ENCODE measurements at regions not wholly inside any gene's neighbourhood (a gene's known extent, or its start where the extent isn't known, plus 50 kb on each side); places are given as distances from the start of the nearest gene placed in this dataset.
"Not testable (repeated sequence)": the region's sequence is repeated elsewhere in the genome, so short reads cannot be mapped to it uniquely, and the experiment has no call there.

- H3K27me3 ChIP-seq (ENCODE audit: control insufficient read depth, insufficient read depth, low read length): peaks cover 4% of the 10 kb centered on the region
- no peaks in the 10 kb centered on the region for H3K9me3 ChIP-seq (ENCODE audit: control insufficient read depth, insufficient read depth, low read length)
Measured at GRCh38 chr3:72651498-72651897, 196.7 kb downstream of the SHQ1 start.

DNA sequence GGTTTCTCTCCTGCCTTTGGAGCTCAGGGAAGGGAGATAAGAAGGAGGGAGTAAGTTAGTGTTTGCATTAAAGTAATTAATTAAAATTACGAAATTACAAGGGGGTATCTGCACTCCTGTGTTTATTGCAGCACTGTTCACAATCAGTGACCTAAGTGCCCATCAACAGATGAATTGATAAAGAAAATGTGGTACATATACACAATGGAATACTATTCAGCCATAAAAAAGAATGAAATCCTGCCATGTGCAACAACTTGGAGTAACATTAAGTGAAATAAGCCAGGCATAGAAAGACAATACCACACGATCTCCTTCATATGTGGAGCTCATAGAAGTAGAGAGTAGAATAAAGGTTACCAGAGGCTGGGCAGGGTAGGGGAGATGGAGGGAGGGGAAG, 202.0 kb downstream of the SHQ1 start:
- no peak for DNase-seq (ENCODE audit: low read depth in 4 of 6, low spot score in 6 of 6)
- Histone ChIP-seq H3K9me3 (ENCODE audit: control insufficient read depth, insufficient read depth, low read length) (no peaks in the 10 kb centered on the region), H3K4me3 (ENCODE audit: low read depth, low read length) (no peak overlapping the region), H3K4me1 (ENCODE audit: control insufficient read depth, insufficient read depth, low read length) (no peaks in the 10 kb centered on the region), H3K36me3 (ENCODE audit: control insufficient read depth, insufficient read depth, low read length) (no peaks in the 10 kb centered on the region), H3K27me3 (ENCODE audit: control insufficient read depth, insufficient read depth, low read length) (no peaks in the 10 kb centered on the region), H3K27ac (ENCODE audit: low read depth, low read length) (no peak overlapping the region)
- WGBS (ENCODE audit: insufficient coverage): 100% methylated on average over 1 of the region's 2 CpGs

More at GRCh38 chr3:72651498-72651897, 196.7 kb downstream of the SHQ1 start:
- 100% methylated on average over 1 of the region's 2 CpGs for WGBS (ENCODE audit: insufficient coverage)
- H3K4me1 ChIP-seq (ENCODE audit: control insufficient read depth, insufficient read depth, low read length): peaks cover 14% of the 10 kb centered on the region
- no peak for DNase-seq (ENCODE audit: low read depth in 4 of 6, low spot score in 6 of 6)
- H3K36me3 ChIP-seq (ENCODE audit: control insufficient read depth, insufficient read depth, low read length): no peaks in the 10 kb centered on the region
- no peak overlapping the region for H3K4me3 ChIP-seq (ENCODE audit: low read depth, low read length)
- H3K27ac ChIP-seq (ENCODE audit: low read depth, low read length): no peak overlapping the region

GRCh38 chr3:72643635-72644034, 204.6 kb downstream of the SHQ1 start:
- not testable (repeated sequence) for H3K9me3 ChIP-seq (ENCODE audit: control insufficient read depth, insufficient read depth, low read length); H3K27me3 ChIP-seq (ENCODE audit: control insufficient read depth, insufficient read depth, low read length); DNase-seq (ENCODE audit: low read depth in 4 of 6, low spot score in 6 of 6); H3K4me1 ChIP-seq (ENCODE audit: control insufficient read depth, insufficient read depth, low read length); H3K4me3 ChIP-seq (ENCODE audit: low read depth, low read length); H3K27ac ChIP-seq (ENCODE audit: low read depth, low read length); H3K36me3 ChIP-seq (ENCODE audit: control insufficient read depth, insufficient read depth, low read length)
- WGBS (ENCODE audit: insufficient coverage): 93% methylated on average over 6 of the region's 8 CpGs

DNA sequence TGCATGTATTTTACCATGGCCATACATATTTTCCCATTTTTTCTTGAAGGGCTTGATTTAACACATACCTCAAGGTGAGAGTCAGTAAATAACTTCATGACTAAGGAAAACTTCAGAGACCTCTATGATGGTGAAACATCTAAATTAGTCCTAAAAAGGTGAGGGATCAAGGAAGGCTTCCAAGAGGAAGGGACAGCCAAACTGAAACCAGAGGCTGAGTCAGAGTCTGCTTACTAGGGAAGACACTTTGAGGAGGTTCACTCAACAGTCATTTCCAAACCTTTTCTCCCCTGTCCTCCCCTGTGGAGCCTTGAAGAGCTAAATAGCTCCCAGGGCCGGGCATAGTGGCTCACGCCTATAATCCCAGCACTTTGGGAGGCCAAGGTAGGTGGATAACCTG, 206.6 kb downstream of the SHQ1 start:
- Histone ChIP-seq H3K27me3 (ENCODE audit: control insufficient read depth, insufficient read depth, low read length) (no peaks in the 10 kb centered on the region), H3K4me1 (ENCODE audit: control insufficient read depth, insufficient read depth, low read length) (no peaks in the 10 kb centered on the region), H3K9me3 (ENCODE audit: control insufficient read depth, insufficient read depth, low read length) (no peaks in the 10 kb centered on the region), H3K36me3 (ENCODE audit: control insufficient read depth, insufficient read depth, low read length) (no peaks in the 10 kb centered on the region), H3K4me3 (ENCODE audit: low read depth, low read length) (no peak overlapping the region), H3K27ac (ENCODE audit: low read depth, low read length) (no peak overlapping the region)
- no CpG with 5 or more reads among the region's 2 CpGs for WGBS (ENCODE audit: insufficient coverage)
- no peak for DNase-seq (ENCODE audit: low read depth in 4 of 6, low spot score in 6 of 6)

GRCh38 chr3:72641072-72641471, 207.2 kb downstream of the SHQ1 start:
- H3K27me3 ChIP-seq (ENCODE audit: control insufficient read depth, insufficient read depth, low read length): no peaks in the 10 kb centered on the region
- 100% methylated on average over 1 of the region's 4 CpGs for WGBS (ENCODE audit: insufficient coverage)

GRCh38 chr3:72636969-72637597, 211.2 kb downstream of the SHQ1 start:
- Histone ChIP-seq H3K9me3 (ENCODE audit: control insufficient read depth, insufficient read depth, low read length) (peaks cover under 1% of the 10 kb centered on the region), H3K36me3 (ENCODE audit: control insufficient read depth, insufficient read depth, low read length) (no peaks in the 10 kb centered on the region), H3K27ac (ENCODE audit: low read depth, low read length) (no peak overlapping the region), H3K4me3 (ENCODE audit: low read depth, low read length) (no peak overlapping the region), H3K27me3 (ENCODE audit: control insufficient read depth, insufficient read depth, low read length) (peaks cover 2% of the 10 kb centered on the region), H3K4me1 (ENCODE audit: control insufficient read depth, insufficient read depth, low read length) (no peaks in the 10 kb centered on the region)
- 77% methylated on average over 7 of the region's 8 CpGs for WGBS (ENCODE audit: insufficient coverage)
- DNase-seq (ENCODE audit: low read depth in 4 of 6, low spot score in 6 of 6): no peak

More at GRCh38 chr3:72641072-72641471, 207.2 kb downstream of the SHQ1 start:
- Histone ChIP-seq H3K36me3 (ENCODE audit: control insufficient read depth, insufficient read depth, low read length) (no peaks in the 10 kb centered on the region), H3K9me3 (ENCODE audit: control insufficient read depth, insufficient read depth, low read length) (no peaks in the 10 kb centered on the region), H3K27ac (ENCODE audit: low read depth, low read length) (no peak overlapping the region), H3K4me1 (ENCODE audit: control insufficient read depth, insufficient read depth, low read length) (no peaks in the 10 kb centered on the region), H3K4me3 (ENCODE audit: low read depth, low read length) (no peak overlapping the region)
- no peak for DNase-seq (ENCODE audit: low read depth in 4 of 6, low spot score in 6 of 6)

GRCh38 chr3:72635551-72635950, 212.7 kb downstream of the SHQ1 start:
- H3K9me3 ChIP-seq (ENCODE audit: control insufficient read depth, insufficient read depth, low read length): peaks cover 4% of the 10 kb centered on the region
- H3K27me3 ChIP-seq (ENCODE audit: control insufficient read depth, insufficient read depth, low read length): peaks cover 2% of the 10 kb centered on the region
- DNase-seq (ENCODE audit: low read depth in 4 of 6, low spot score in 6 of 6): no peak
- no peak overlapping the region for H3K27ac ChIP-seq (ENCODE audit: low read depth, low read length)
- no peaks in the 10 kb centered on the region for H3K36me3 ChIP-seq (ENCODE audit: control insufficient read depth, insufficient read depth, low read length)
- H3K4me3 ChIP-seq (ENCODE audit: low read depth, low read length): no peak overlapping the region
- WGBS (ENCODE audit: insufficient coverage): no CpG with 5 or more reads among the region's 4 CpGs
- peaks cover 2% of the 10 kb centered on the region for H3K4me1 ChIP-seq (ENCODE audit: control insufficient read depth, insufficient read depth, low read length)

- Histone ChIP-seq H3K9me3 (ENCODE audit: control insufficient read depth, insufficient read depth, low read length) (peaks cover 4% of the 10 kb centered on the region), H3K4me1 (ENCODE audit: control insufficient read depth, insufficient read depth, low read length) (peaks cover 9% of the 10 kb centered on the region), H3K27me3 (ENCODE audit: control insufficient read depth, insufficient read depth, low read length) (peaks cover 2% of the 10 kb centered on the region), H3K27ac (ENCODE audit: low read depth, low read length) (no peak overlapping the region), H3K4me3 (ENCODE audit: low read depth, low read length) (no peak overlapping the region), H3K36me3 (ENCODE audit: control insufficient read depth, insufficient read depth, low read length) (no peaks in the 10 kb centered on the region)
- no peak for DNase-seq (ENCODE audit: low read depth in 4 of 6, low spot score in 6 of 6)
- no CpG with 5 or more reads among the region's 2 CpGs for WGBS (ENCODE audit: insufficient coverage)
Measured at GRCh38 chr3:72634128-72634527, 214.1 kb downstream of the SHQ1 start.

DNA sequence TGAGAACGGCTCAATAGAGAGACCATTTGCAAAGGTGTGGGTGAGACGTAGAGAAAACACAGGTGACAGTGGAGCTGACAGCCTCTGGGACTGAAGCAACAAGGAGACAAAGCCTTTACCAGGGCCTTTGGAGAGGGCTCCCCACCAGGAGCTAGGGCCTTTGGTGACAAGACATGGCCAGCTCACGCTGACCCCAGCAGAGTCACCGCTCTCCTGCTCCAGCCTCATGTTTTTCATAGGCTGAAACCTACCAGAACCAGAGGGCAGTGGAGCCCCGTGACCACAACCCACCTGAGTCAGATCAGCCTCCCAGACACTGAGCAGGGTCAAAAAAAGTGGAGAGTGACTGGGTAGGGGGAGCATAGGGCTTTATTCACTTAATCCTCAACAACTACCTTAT, 214.7 kb downstream of the SHQ1 start:
- Histone ChIP-seq H3K4me1 (ENCODE audit: control insufficient read depth, insufficient read depth, low read length) (peaks cover 9% of the 10 kb centered on the region), H3K9me3 (ENCODE audit: control insufficient read depth, insufficient read depth, low read length) (peaks cover 4% of the 10 kb centered on the region), H3K36me3 (ENCODE audit: control insufficient read depth, insufficient read depth, low read length) (no peaks in the 10 kb centered on the region), H3K27ac (ENCODE audit: low read depth, low read length) (no peak overlapping the region), H3K27me3 (ENCODE audit: control insufficient read depth, insufficient read depth, low read length) (peaks cover 2% of the 10 kb centered on the region), H3K4me3 (ENCODE audit: low read depth, low read length) (no peak overlapping the region)
- WGBS (ENCODE audit: insufficient coverage): 96% methylated on average over 4 of the region's 5 CpGs
- DNase-seq (ENCODE audit: low read depth in 4 of 6, low spot score in 6 of 6): no peak

DNA sequence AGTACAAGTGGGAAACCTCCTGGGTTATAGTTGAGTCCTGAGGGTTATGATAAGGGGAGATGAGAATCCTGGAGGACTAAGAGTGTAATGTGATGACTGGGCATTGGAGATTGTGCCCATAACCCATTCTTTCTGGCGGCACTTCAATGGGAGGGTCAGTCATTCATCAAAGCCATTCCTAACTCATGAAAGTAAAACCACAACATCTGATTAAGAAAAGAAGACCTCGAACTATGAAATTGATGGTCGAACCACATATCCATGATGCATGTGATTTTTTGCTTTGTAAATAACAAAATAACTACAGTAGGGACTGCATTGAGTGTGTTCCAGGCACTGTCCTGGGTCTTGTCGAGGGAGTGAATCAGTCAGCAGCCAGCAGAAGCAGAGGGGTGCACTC, 215.1 kb downstream of the SHQ1 start:
- H3K4me3 ChIP-seq (ENCODE audit: low read depth, low read length): no peak overlapping the region
- no peaks in the 10 kb centered on the region for H3K36me3 ChIP-seq (ENCODE audit: control insufficient read depth, insufficient read depth, low read length)
- H3K9me3 ChIP-seq (ENCODE audit: control insufficient read depth, insufficient read depth, low read length): peaks cover 4% of the 10 kb centered on the region
- no peak for DNase-seq (ENCODE audit: low read depth in 4 of 6, low spot score in 6 of 6)
- peaks cover 10% of the 10 kb centered on the region for H3K4me1 ChIP-seq (ENCODE audit: control insufficient read depth, insufficient read depth, low read length)
- WGBS (ENCODE audit: insufficient coverage): 82% methylated on average over 1 of the region's 4 CpGs
- H3K27me3 ChIP-seq (ENCODE audit: control insufficient read depth, insufficient read depth, low read length): peaks cover 2% of the 10 kb centered on the region
- H3K27ac ChIP-seq (ENCODE audit: low read depth, low read length): no peak overlapping the region
